Tibial nerve (tissue), 4 donors: ENCODE measurements at regions not wholly inside any gene's neighbourhood (a gene's known extent, or its start where the extent isn't known, plus 50 kb on each side); places are given as distances from the start of the nearest gene placed in this dataset.

Experiments
- CTCF ChIP-seq, 5 experiments: fragments of 200-600 bp in 3 of 5; fragments of 450-650 bp in 2 of 5; sonication (generic) in 3 of 5; IDR thresholded peaks; one replicate each; pipeline ENCODE4 v1.5.1; 2016 to 2019; ENCODE audit warnings: antibody characterized with exemption in 5 of 5, mild to moderate bottlenecking in 3 of 5, moderate library complexity in 2 of 5
- EP300 ChIP-seq, 2 donors: sonication (generic); formaldehyde crosslinking; IDR thresholded peaks; one replicate each; pipeline ENCODE4 v1.6.1; 2017; ENCODE audit warnings: antibody characterized with exemption in 2 of 2, mild to moderate bottlenecking in 1 of 2
- POLR2A ChIP-seq, 2 donors: fragments of 450-650 bp; IDR thresholded peaks; one replicate each; pipeline ENCODE4 v1.6.1; 2017; ENCODE audit warnings: antibody characterized with exemption in 2 of 2, mild to moderate bottlenecking in 2 of 2, moderate library complexity in 2 of 2

- TF ChIP-seq POLR2A (IDR thresholded peaks at IDR 0.05) (no peak), CTCF (IDR thresholded peaks at IDR 0.05) (no peak), EP300 (IDR thresholded peaks at IDR 0.05) (no peak)
Observed at GRCh38 chr10:65793738-65794425, 1132.0 kb upstream of the LRRTM3 start.
